GM21367 (cell line): ENCODE measurements at regions not wholly inside any gene's neighbourhood (a gene's known extent, or its start where the extent isn't known, plus 50 kb on each side); places are given as distances from the start of the nearest gene placed in this dataset.

Experiments
- ATAC-seq: cut with Tn5 transposase; IDR thresholded peaks from one replicate; pipeline ENCODE4 v1.9.1; 2021; ENCODE audit not compliant: unreplicated experiment

- no peak for ATAC-seq
Measured at GRCh38 chr10:64067009-64067606, 545.9 kb downstream of the REEP3 start.

GRCh38 chr10:64067859-64068258, 546.7 kb downstream of the REEP3 start:
- ATAC-seq, result no peak

GRCh38 chr10:64070241-64070640, 549.0 kb downstream of the REEP3 start:
- ATAC-seq, result no peak

GRCh38 chr10:64071218-64071617, 550.0 kb downstream of the REEP3 start:
- ATAC-seq, result no peak

GRCh38 chr10:64075604-64076003, 554.4 kb downstream of the REEP3 start:
- ATAC-seq, result no peak

GRCh38 chr10:64076322-64076940, 555.2 kb downstream of the REEP3 start:
- ATAC-seq, result no peak

GRCh38 chr10:64079341-64079740, 558.1 kb downstream of the REEP3 start:
- ATAC-seq, result no peak

GRCh38 chr10:64080071-64080470, 558.9 kb downstream of the REEP3 start:
- ATAC-seq, result no peak

- no peak for ATAC-seq
Measured at GRCh38 chr10:64081947-64082482, 560.8 kb downstream of the REEP3 start.

GRCh38 chr10:64086083-64086767, 565.0 kb downstream of the REEP3 start:
- ATAC-seq, result no peak

GRCh38 chr10:64089648-64090047, 568.4 kb downstream of the REEP3 start:
- no peak for ATAC-seq

GRCh38 chr10:64090865-64091264, 569.7 kb downstream of the REEP3 start:
- no peak for ATAC-seq

GRCh38 chr10:64091897-64092296, 570.7 kb downstream of the REEP3 start:
- no peak for ATAC-seq

- no peak for ATAC-seq
Measured at GRCh38 chr10:64093304-64093703, 572.1 kb downstream of the REEP3 start.

- ATAC-seq, result no peak
Measured at GRCh38 chr10:64093946-64094535, 572.8 kb downstream of the REEP3 start.

- no peak for ATAC-seq
Measured at GRCh38 chr10:64096941-64097340, 575.7 kb downstream of the REEP3 start.

- ATAC-seq, result no peak
Measured at GRCh38 chr10:64097391-64098122, 576.4 kb downstream of the REEP3 start.

- no peak for ATAC-seq
Measured at GRCh38 chr10:64098994-64099393, 577.8 kb downstream of the REEP3 start.

GRCh38 chr10:64101606-64102263, 580.5 kb downstream of the REEP3 start:
- no peak for ATAC-seq

- ATAC-seq, result no peak
Measured at GRCh38 chr10:64102264-64102633, 581.0 kb downstream of the REEP3 start.

GRCh38 chr10:64102916-64103315, 581.7 kb downstream of the REEP3 start:
- no peak for ATAC-seq
